ENCODE measurements at regions not wholly inside any gene's neighbourhood (a gene's known extent, or its start where the extent isn't known, plus 50 kb on each side); places are given as distances from the start of the nearest gene placed in this dataset.

DNA sequence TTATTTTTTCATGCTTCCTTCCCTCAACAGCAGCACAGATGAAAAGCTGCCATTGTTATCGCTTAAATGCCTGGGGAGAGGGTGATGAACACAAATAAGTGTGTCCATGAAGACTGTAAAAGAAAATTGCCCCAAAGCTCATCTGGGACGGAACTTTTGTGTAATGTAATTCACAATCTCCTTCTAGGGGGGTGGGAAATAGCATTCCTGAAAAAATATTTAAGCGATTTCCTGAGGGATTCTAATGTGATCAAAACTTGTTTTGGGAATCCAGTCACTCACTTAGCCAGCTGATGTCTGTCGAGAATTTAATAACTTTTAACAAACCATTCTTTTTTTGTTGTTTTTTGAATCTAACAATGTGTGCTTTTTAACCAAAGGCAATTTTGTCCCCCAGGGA lies 427.9 kb downstream of the PLCL1 start:
- TF ChIP-seq MXI1 (IDR thresholded peaks at IDR 0.05; ENCODE audit: low read depth, low read length) = no peak
- no peak for TF ChIP-seq SMC3 (IDR thresholded peaks at IDR 0.05; ENCODE audit: low read depth, low read length)
- no peak for TF ChIP-seq CTCF (IDR thresholded peaks at IDR 0.05)
- no peak for TF ChIP-seq POLR2AphosphoS5 (IDR thresholded peaks at IDR 0.05; ENCODE audit: low read depth, low read length)
- TF ChIP-seq TCF12 (IDR thresholded peaks at IDR 0.05) = no peak
